HUES64 (cell line): ENCODE measurements at regions not wholly inside any gene's neighbourhood (a gene's known extent, or its start where the extent isn't known, plus 50 kb on each side); places are given as distances from the start of the nearest gene placed in this dataset.

Experiments
- H3K27ac ChIP-seq: 2 replicates; pipeline ENCODE4 v1.7.0; 2013; ENCODE audit warnings: low read depth, low read length, inconsistent platforms
- H3K27me3 ChIP-seq: 2 replicates; pipeline ENCODE4 v1.6.1; 2013; ENCODE audit warnings: mild to moderate bottlenecking, low read length; ENCODE audit not compliant: insufficient read depth
- H3K36me3 ChIP-seq: 2 replicates; pipeline ENCODE4 v1.6.1; 2013; ENCODE audit warnings: mild to moderate bottlenecking, low read length; ENCODE audit not compliant: insufficient read depth
- H3K4me1 ChIP-seq: 2 replicates; pipeline ENCODE4 v1.6.1; 2013; ENCODE audit warnings: mild to moderate bottlenecking, low read length, moderate library complexity; ENCODE audit not compliant: insufficient read depth
- H3K4me3 ChIP-seq: 2 replicates; pipeline ENCODE4 v1.5.1; 2013; ENCODE audit warnings: mild to moderate bottlenecking, low read length, moderate library complexity
- H3K9ac ChIP-seq: 2 replicates; pipeline ENCODE4 v1.6.1; 2013; ENCODE audit warnings: mild to moderate bottlenecking, low read depth, low read length
- H3K9me3 ChIP-seq: 2 replicates; pipeline ENCODE4 v1.6.1; 2013; ENCODE audit warnings: low read depth, low read length; ENCODE audit not compliant: insufficient read depth
- WGBS: fragments of 150-250, 120-280 bp; methylation state at CpG from one replicate; pipeline ENCODE4 v1.1.7; 2013; ENCODE audit warnings: missing lambda C conversion rate; 5-methylcytosine and 5-hydroxymethylcytosine counted together

DNA sequence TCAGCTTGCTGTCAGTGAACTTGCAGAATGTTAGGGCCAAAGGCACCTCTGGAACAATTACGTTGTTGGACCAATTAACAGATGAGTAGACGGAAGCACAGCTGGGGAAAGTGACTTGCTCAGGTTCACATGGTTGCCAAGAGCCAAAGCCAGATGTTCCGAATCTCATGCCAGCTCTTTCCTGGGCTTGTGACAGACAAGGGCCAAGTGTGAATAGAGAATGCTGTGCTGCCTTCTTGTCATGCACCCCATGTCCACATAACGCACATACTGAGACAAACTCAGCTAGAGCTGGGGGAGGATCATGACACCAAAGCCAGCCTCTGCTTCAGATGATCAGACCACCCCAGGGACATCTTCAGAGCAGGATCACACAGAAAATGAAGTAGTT, 616.3 kb downstream of the INSC start:
- Histone ChIP-seq H3K27me3 (no peaks in the 10 kb centered on the region), H3K9ac (no peak overlapping the region), H3K4me1 (no peaks in the 10 kb centered on the region), H3K4me3 (no peak overlapping the region), H3K9me3 (no peaks in the 10 kb centered on the region), H3K36me3 (no peaks in the 10 kb centered on the region), H3K27ac (no peak overlapping the region; the same call in 1 of the 2 replicates)
- WGBS: 78% methylated on average over 4 of the region's 4 CpGs

DNA sequence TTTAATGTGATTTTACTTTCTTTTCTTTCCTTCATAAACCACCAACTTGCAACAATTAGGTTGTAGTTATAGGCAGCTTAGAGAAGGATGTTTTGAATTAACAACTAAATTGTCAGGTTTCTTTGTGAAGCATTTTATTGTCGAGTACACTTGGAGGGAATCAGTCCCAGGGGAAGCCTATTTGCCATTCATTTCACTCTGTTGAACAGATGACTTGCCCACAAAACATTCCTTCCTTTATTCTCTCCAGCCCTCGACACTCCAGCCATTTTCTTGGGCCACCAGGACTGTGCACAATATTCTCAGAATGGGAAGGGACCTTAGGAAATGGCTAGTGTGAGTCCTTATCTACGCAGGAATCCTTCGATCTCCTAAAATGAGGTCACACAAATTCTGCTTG, 620.6 kb downstream of the SOX6 start:
- H3K27me3 ChIP-seq: no peaks in the 10 kb centered on the region
- H3K9ac ChIP-seq: no peak overlapping the region
- H3K4me1 ChIP-seq: no peaks in the 10 kb centered on the region
- WGBS: 92% methylated on average over 4 of the region's 4 CpGs
- no peak overlapping the region for H3K4me3 ChIP-seq
- H3K27ac ChIP-seq: no peak overlapping the region
- H3K9me3 ChIP-seq: no peaks in the 10 kb centered on the region
- H3K36me3 ChIP-seq: no peaks in the 10 kb centered on the region

DNA sequence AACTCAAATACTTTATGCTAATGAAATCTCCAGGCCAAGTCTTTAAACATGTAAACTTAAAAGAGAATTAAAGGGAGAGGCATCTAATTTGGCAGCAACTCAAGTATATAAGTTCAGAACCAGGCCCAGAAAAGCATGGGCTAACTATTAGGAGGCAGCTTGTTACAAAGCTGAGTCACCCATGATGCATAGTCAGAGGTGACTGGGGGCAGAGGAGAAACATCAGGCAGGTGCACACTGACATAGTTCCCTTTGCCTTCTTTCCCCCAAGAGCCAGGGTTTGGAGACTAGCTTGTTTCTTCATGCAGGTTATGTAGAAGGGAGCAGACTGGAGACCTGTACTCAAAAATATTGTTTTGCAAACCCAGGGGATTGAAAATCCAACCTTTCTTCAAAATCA, 619.0 kb downstream of the SOX6 start:
- H3K4me3 ChIP-seq: no peak overlapping the region
- no peak overlapping the region for H3K9ac ChIP-seq
- no peaks in the 10 kb centered on the region for H3K36me3 ChIP-seq
- H3K27ac ChIP-seq: no peak overlapping the region
- no peaks in the 10 kb centered on the region for H3K4me1 ChIP-seq
- H3K27me3 ChIP-seq: no peaks in the 10 kb centered on the region
- H3K9me3 ChIP-seq: no peaks in the 10 kb centered on the region

- Histone ChIP-seq H3K27me3 (no peaks in the 10 kb centered on the region), H3K9ac (no peak overlapping the region), H3K4me1 (no peaks in the 10 kb centered on the region), H3K4me3 (no peak overlapping the region), H3K27ac (no peak overlapping the region), H3K9me3 (no peaks in the 10 kb centered on the region), H3K36me3 (no peaks in the 10 kb centered on the region)
- WGBS: 92% methylated on average over 5 of the region's 5 CpGs
These were observed 617.4 kb downstream of the SOX6 start for GRCh38 chr11:15738931-15739330.

DNA sequence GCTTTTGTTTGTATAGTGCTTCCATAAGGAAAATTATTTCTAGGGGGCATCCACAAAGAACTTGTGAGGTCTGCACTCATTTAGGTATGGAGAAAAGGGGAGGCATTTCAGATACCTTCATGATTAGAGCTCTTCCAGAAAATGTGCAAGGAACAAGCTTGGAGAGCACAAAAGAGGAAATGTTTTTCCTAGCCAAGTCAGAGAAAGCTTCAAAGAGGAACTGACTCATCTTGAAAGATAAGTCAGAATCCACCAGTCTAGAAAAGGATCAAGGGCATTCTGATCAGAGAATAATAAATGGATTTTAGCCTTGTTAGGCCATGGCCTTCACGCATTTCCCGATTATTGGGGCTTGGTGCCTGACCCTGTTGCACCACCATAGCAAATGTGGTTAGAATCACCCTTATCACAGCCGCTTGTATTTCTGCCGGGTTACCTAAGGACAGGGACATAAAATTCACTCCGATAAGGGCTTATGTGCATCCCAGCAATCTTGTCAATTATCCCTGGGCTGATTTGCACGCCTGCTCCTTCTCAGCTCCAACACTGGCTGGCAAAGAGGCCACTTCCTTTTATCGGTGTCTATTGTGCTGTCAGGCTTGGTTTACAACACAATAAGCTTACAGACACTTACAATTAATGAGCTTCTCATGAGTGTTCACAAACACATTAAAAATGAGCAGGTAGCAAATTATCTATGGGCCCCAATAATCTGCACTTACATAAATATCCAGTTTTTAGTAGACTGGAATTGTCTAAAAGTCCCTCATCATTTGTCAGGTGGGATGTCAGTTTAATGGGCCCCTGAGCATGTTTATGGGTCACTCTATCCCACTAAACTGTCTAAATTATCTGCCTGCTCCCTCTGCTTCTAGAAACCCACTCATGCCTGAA, 613.5 kb downstream of the SOX6 start:
- H3K27ac ChIP-seq: no peak overlapping the region
- H3K9me3 ChIP-seq: no peaks in the 10 kb centered on the region
- H3K36me3 ChIP-seq: no peaks in the 10 kb centered on the region
- no peaks in the 10 kb centered on the region for H3K4me1 ChIP-seq
- no peak overlapping the region for H3K9ac ChIP-seq
- 91% methylated on average over 7 of the region's 7 CpGs for WGBS
- H3K27me3 ChIP-seq: no peaks in the 10 kb centered on the region
- H3K4me3 ChIP-seq: no peak overlapping the region

DNA sequence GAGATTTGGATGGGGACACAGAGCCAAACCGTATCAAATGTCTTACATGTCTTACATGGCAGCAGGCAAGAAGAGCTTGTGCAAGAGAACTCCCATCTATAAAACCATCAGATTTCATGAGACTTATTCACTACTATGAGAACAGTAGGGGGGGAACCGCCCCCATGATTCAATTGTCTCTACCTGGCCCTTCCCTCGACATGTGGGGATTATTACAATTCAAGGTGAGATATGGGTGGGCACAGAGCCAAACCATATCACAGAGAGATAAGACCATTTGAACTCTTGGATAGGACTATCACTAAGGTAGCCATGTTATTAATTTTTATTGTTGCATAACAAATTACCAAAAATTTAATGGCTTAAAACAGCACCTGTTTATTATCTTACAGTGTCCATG, 611.7 kb downstream of the SOX6 start:
- Histone ChIP-seq H3K4me1 (no peaks in the 10 kb centered on the region), H3K9ac (no peak overlapping the region), H3K9me3 (no peaks in the 10 kb centered on the region), H3K36me3 (no peaks in the 10 kb centered on the region), H3K4me3 (no peak overlapping the region), H3K27me3 (no peaks in the 10 kb centered on the region), H3K27ac (no peak overlapping the region)
- 95% methylated on average over 3 of the region's 3 CpGs for WGBS

- Histone ChIP-seq H3K27me3 (no peaks in the 10 kb centered on the region), H3K27ac (no peak overlapping the region), H3K9ac (no peak overlapping the region), H3K4me3 (no peak overlapping the region), H3K4me1 (no peaks in the 10 kb centered on the region), H3K36me3 (no peaks in the 10 kb centered on the region), H3K9me3 (no peaks in the 10 kb centered on the region)
- WGBS: 79% methylated on average over 2 of the region's 2 CpGs
These were observed 611.1 kb downstream of the SOX6 start for GRCh38 chr11:15745266-15745665.

DNA sequence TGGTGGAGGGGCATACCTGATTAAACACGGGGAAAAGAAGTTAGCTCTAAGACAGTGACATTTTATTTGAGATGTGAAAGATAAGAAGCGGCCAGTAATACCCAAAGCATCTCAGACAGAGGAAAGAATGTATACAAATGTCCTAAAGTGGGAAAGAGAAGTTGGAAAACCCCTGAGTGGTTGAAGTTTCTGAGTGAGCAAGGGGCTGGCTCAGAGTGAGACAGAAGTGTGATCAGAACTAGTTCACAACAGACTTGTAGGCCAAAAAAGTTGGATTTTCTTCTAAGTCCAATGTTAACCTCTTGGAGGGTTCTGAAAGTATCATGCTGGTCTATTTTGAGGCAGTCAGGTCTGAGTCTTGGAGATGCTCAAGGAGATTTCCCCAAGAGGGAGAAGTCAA, 608.7 kb downstream of the SOX6 start:
- Histone ChIP-seq H3K36me3 (no peaks in the 10 kb centered on the region), H3K9ac (no peak overlapping the region), H3K27me3 (no peaks in the 10 kb centered on the region), H3K9me3 (no peaks in the 10 kb centered on the region), H3K27ac (no peak overlapping the region), H3K4me1 (no peaks in the 10 kb centered on the region), H3K4me3 (no peak overlapping the region)
- WGBS: 95% methylated on average over 2 of the region's 2 CpGs

DNA sequence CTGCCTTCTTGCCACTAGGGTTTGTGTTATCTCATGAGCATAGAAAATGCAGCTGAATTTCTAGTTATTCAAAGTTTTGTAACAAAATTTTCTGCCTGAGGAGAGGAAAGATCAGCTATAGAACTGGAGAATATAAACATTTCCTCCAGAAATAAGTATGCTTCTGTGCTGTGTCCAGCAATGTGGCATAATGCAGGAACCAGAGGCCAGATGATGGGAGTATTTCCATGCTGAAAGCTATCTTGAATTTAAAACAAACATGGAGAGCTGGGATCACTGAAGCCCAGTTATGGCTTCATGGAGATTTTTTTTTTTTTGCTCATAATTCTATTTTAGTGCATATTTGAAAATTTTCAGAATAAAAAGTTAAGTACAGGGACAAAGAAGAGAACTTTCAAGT, 608.2 kb downstream of the SOX6 start:
- H3K4me1 ChIP-seq: no peaks in the 10 kb centered on the region
- no peak overlapping the region for H3K4me3 ChIP-seq
- H3K9ac ChIP-seq: no peak overlapping the region
- no peaks in the 10 kb centered on the region for H3K9me3 ChIP-seq
- no peaks in the 10 kb centered on the region for H3K27me3 ChIP-seq
- H3K27ac ChIP-seq: no peak overlapping the region
- no peaks in the 10 kb centered on the region for H3K36me3 ChIP-seq

DNA sequence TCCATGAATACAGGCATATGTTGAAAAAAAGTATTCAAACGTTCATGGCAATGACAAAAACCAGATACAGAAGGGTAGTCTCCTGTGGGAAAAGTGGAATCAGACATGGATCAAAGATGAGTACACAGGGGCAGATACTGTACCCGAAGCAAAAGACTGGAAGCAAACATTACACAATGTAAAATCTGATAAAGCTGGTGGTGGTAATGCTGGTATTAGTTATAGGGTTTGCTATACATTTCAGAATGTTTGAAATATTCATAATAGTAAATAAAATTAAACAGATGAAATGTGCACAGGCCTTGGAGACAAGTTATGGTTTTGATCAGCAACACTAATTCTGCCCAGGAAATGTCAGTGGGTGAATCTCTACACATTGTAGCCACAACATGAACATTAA, 607.6 kb downstream of the SOX6 start:
- no peak overlapping the region for H3K4me3 ChIP-seq
- H3K4me1 ChIP-seq: no peaks in the 10 kb centered on the region
- 98% methylated on average over 2 of the region's 2 CpGs for WGBS
- H3K9ac ChIP-seq: no peak overlapping the region
- no peaks in the 10 kb centered on the region for H3K9me3 ChIP-seq
- no peaks in the 10 kb centered on the region for H3K27me3 ChIP-seq
- H3K27ac ChIP-seq: no peak overlapping the region
- H3K36me3 ChIP-seq: no peaks in the 10 kb centered on the region

DNA sequence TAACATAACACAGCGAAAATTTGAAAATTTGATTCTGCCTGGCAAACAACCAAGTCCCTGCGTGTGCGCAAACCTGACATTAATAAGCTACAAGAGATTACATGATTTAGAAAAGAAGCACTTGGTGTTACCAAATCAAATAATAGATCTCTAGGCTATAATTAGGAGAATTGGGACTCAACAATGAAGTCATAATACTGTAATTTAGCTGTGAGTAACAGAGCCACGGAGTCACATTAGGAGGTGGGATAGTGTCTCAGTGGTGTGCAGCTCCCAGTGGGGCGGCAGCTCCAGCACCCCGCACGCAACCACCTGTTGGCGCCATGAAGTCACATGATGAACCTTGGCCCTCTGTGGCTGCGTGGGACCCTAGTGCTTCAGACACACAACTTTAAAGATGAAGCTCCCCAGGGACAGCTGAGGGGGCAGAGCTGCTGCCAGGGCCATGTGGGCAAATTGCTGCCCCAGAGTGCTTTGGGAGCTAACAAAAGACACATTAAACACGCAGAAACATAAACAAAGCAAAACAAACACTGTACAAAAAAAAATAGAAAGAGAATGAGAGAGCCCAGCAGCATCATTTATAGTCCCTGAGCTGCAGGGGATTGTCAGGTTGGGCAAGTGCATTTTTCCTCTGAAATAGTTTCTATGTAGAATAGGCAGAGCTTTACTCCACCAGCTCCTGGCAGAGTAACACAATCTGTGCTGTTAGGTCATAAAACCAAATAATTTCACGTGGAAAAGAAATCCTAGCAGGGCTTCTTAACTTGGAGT, 605.6 kb downstream of the SOX6 start:
- no peak overlapping the region for H3K4me3 ChIP-seq
- 92% methylated on average over 10 of the region's 11 CpGs for WGBS
- no peaks in the 10 kb centered on the region for H3K9me3 ChIP-seq
- no peak overlapping the region for H3K9ac ChIP-seq
- no peaks in the 10 kb centered on the region for H3K27me3 ChIP-seq
- no peaks in the 10 kb centered on the region for H3K36me3 ChIP-seq
- no peak overlapping the region for H3K27ac ChIP-seq
- H3K4me1 ChIP-seq: no peaks in the 10 kb centered on the region
